ENCODE measurements at regions not wholly inside any gene's neighbourhood (a gene's known extent, or its start where the extent isn't known, plus 50 kb on each side); places are given as distances from the start of the nearest gene placed in this dataset.

DNA sequence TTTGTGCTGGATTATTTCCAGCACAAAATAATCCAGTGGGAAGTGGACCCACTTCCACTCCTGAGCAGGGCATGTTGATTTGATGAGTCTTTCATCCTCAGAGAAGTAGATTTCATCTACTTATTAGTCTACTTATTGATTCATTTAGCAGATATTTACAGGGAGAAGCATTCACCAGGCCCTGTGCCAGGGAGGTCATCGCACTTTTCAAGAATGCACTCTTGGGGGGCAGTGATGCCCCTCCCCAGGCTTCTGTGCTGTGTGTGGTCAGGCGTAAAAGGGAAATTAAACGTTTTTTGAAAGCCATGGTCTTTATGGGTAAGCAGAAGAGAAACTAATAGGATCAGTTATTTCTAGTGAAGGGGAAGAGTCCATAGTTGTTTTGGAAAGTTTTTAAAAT, 610.7 kb upstream of the TMEM132C start:
- BruUV-seq (replicated peaks) = no TSS peak
- Histone ChIP-seq H3K4me1 (ENCODE audit: control insufficient read depth, extremely low read depth, insufficient read depth, low read length) (no peaks in the 10 kb centered on the region), H3K9ac (replicated peaks; ENCODE audit: extremely low read depth, insufficient read depth, low read length) (no peak overlapping the region), H2AFZ (ENCODE audit: low read depth, low read length) (no peak overlapping the region), H3K79me2 (ENCODE audit: control insufficient read depth, insufficient read depth, low read length) (no peaks in the 10 kb centered on the region), H4K20me1 (replicated peaks; ENCODE audit: control insufficient read depth, extremely low read depth, insufficient read depth, low read length) (no peaks in the 10 kb centered on the region), H3K27ac (ENCODE audit: insufficient read depth, low read depth, low read length) (no peak overlapping the region), H3K27me3 (ENCODE audit: control insufficient read depth in 2 of 2, insufficient read depth in 2 of 2, low read length in 2 of 2) (no peaks in the 10 kb centered on the region), H3K9me1 (replicated peaks; ENCODE audit: control insufficient read depth, extremely low read depth, insufficient read depth, low read length) (no peaks in the 10 kb centered on the region), H3K9me3 (replicated peaks; ENCODE audit: control insufficient read depth, insufficient read depth, low read length) (peaks cover 2% of the 10 kb centered on the region), H3K36me3 (ENCODE audit: control insufficient read depth in 2 of 2, extremely low read depth in 1 of 2, insufficient read depth in 2 of 2, low read length in 2 of 2) (no peaks in the 10 kb centered on the region), H3K4me3 (replicated peaks in 1 of 3; ENCODE audit: insufficient read depth in 1 of 3, low read depth in 1 of 3, low read length in 3 of 3) (no peak overlapping the region), H3K4me2 (ENCODE audit: insufficient read depth, low read length) (no peak overlapping the region)
- dilution Hi-C loops (cut with MboI; ENCODE audit: extremely low pct_ligation_motif_present, low sequenced_read_pairs) = no loop called here
- POLR2A ChIA-PET = no interaction called here
- DNase-seq (ENCODE audit: low read depth, low spot score) = no peak
- CTCF ChIA-PET = no interaction called here
- TF ChIP-seq MYC (IDR thresholded peaks at IDR 0.05; ENCODE audit: low read depth, low read length) (no peak), POLR2AphosphoS5 (IDR thresholded peaks at IDR 0.05; ENCODE audit: insufficient read depth, low read depth, low read length) (no peak), JUN (IDR thresholded peaks at IDR 0.05; ENCODE audit: borderline replicate concordance, insufficient read depth, insufficient read length, low read depth) (no peak), POLR2A (IDR thresholded peaks at IDR 0.05; ENCODE audit: low read depth, low read length) (no peak), FOS (IDR thresholded peaks at IDR 0.05; ENCODE audit: borderline replicate concordance, insufficient read depth, low read length) (no peak), EZH2 (IDR thresholded peaks at IDR 0.05; ENCODE audit: borderline replicate concordance, low read depth, low read length, severe bottlenecking) (no peak), GATA2 (IDR thresholded peaks at IDR 0.05; ENCODE audit: insufficient read depth, insufficient read length, low read depth, low read length) (no peak)
- TF ChIP-seq, protein P1, sequence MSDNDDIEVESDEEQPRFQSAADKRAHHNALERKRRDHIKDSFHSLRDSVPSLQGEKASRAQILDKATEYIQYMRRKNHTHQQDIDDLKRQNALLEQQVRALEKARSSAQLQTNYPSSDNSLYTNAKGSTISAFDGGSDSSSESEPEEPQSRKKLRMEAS (IDR thresholded peaks at IDR 0.05; ENCODE audit: insufficient read depth, insufficient read length) = no peak
- TF ChIP-seq, protein P2, sequence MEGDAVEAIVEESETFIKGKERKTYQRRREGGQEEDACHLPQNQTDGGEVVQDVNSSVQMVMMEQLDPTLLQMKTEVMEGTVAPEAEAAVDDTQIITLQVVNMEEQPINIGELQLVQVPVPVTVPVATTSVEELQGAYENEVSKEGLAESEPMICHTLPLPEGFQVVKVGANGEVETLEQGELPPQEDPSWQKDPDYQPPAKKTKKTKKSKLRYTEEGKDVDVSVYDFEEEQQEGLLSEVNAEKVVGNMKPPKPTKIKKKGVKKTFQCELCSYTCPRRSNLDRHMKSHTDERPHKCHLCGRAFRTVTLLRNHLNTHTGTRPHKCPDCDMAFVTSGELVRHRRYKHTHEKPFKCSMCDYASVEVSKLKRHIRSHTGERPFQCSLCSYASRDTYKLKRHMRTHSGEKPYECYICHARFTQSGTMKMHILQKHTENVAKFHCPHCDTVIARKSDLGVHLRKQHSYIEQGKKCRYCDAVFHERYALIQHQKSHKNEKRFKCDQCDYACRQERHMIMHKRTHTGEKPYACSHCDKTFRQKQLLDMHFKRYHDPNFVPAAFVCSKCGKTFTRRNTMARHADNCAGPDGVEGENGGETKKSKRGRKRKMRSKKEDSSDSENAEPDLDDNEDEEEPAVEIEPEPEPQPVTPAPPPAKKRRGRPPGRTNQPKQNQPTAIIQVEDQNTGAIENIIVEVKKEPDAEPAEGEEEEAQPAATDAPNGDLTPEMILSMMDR (IDR thresholded peaks at IDR 0.05; ENCODE audit: extremely low read depth in 1 of 2, insufficient read depth in 1 of 2, low read depth in 1 of 2, low read length in 2 of 2) = no peak
- intact Hi-C loops (cut with micrococcal nuclease) = no loop called here
- FAIRE-seq = no peak

All from endothelial cell of umbilical vein (primary cell).